T-helper 2 cell treated with Interferon-gamma antibody and Interleukin-4, amounts not matched to agents 5 μg/mL and 100 μg/mL, for 36 hours (primary cell): ENCODE measurements at regions not wholly inside any gene's neighbourhood (a gene's known extent, or its start where the extent isn't known, plus 50 kb on each side); places are given as distances from the start of the nearest gene placed in this dataset.

ENCODE experiments used
- DNase-seq: peaks from one replicate; pipeline ENCODE4 v3.0.0; 2021; ENCODE audit warnings: low spot score
- H3K27ac Mint-ChIP-seq: one replicate; pipeline ENCODE4 v1.8.0; 2021; ENCODE audit warnings: mild to moderate bottlenecking, mixed read lengths
- H3K27me3 Mint-ChIP-seq: one replicate; pipeline ENCODE4 v1.8.0; 2021; ENCODE audit warnings: low read depth, mixed read lengths
- H3K36me3 Mint-ChIP-seq: one replicate; pipeline ENCODE4 v1.8.0; 2021; ENCODE audit warnings: low read depth, mixed read lengths
- H3K4me1 Mint-ChIP-seq: one replicate; pipeline ENCODE4 v1.8.0; 2021; ENCODE audit warnings: low read depth, mixed read lengths
- H3K4me3 Mint-ChIP-seq: one replicate; pipeline ENCODE4 v1.8.0; 2022; ENCODE audit warnings: mild to moderate bottlenecking, moderate library complexity, mixed read lengths
- H3K9me3 Mint-ChIP-seq: one replicate; pipeline ENCODE4 v1.8.0; 2021; ENCODE audit warnings: mixed read lengths

DNA sequence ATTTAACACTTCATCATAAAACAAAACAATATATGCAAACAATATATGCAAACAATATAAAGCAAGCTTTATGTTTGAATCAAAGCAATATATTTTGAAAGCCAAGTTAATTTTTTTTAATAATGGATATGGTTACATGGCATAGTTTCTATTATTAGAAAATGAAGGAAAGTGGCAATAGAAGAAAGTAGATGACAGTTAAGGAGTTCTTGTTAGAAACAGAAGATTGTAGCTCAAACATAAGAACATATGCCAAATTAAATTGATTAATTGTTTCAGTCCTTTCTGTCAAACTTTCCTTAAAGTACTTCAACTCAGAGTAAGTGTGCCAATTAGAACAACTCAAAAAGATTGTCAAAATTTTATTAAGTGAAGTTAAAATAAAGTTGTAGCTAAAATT lies 1248.3 kb downstream of the SLC16A7 start:
- DNase-seq: no peak
- Mint-ChIP-seq H3K27me3 (no peaks in the 10 kb centered on the region), H3K9me3 (peaks cover 6% of the 10 kb centered on the region), H3K36me3 (no peaks in the 10 kb centered on the region), H3K27ac (no peak overlapping the region), H3K4me3 (no peak overlapping the region), H3K4me1 (no peaks in the 10 kb centered on the region)

DNA sequence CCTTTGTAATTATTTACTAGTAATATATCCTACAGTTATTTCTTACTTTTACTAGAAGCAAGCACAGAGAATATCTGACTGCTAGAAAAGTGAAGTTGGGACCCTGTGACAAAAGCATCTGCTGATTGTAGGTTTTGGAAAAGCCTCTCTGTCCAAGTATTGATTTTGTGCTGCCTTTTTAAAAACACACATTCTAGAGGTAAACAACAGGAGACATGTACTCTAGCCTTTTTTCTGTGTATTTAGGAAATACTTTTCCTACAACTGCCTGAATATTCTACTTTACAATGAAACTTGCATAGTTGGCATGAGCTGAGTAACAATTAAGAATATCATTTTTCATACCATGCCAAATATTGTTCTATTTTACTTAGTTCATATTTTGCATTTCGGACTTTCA lies 1249.0 kb downstream of the SLC16A7 start:
- H3K27me3 Mint-ChIP-seq: no peaks in the 10 kb centered on the region
- DNase-seq: no peak
- H3K36me3 Mint-ChIP-seq: no peaks in the 10 kb centered on the region
- H3K4me3 Mint-ChIP-seq: no peak overlapping the region
- H3K9me3 Mint-ChIP-seq: peaks cover 1% of the 10 kb centered on the region
- H3K27ac Mint-ChIP-seq: no peak overlapping the region
- no peaks in the 10 kb centered on the region for H3K4me1 Mint-ChIP-seq

DNA sequence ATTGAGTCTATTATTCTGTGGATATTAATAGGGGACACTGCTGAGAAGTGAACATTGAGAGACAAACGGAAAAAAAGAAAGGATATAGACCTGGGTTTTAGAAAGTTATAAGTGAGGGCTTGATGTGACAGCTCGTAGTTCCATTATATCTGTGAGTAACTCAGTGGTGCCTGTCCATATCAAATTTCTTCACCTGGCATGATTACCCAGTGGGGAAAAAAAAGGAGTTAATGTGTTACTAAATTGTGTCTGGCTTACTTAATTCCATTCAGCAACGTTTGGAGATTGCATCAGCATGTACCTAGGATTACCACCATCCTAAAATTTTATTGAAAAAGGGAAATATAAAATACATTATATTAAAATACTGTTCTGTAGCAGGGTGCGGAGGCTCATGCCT lies 1249.9 kb downstream of the SLC16A7 start:
- Mint-ChIP-seq H3K27me3 (no peaks in the 10 kb centered on the region), H3K4me1 (no peaks in the 10 kb centered on the region)

DNA sequence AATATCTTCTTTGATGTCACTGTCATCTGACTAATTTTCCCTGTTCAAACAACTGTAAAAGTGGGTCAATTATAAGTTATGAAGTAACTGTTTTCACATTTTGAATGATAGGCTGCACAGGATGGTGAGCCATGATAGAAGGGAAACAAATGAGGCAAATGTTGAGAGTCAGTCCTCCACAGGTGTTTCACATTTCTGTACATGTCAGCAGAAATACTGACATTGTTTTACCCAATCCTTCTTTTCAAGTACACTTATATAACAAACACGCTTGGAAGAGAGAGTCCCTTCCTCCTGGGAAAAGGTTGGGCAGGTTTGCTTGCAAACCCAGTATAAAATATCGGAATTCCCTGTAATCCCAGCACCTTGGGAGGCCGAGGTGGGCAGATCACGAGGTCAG lies 1251.5 kb downstream of the SLC16A7 start:
- no peak for DNase-seq
- Mint-ChIP-seq H3K27ac (no peak overlapping the region), H3K36me3 (no peaks in the 10 kb centered on the region), H3K9me3 (peaks cover 6% of the 10 kb centered on the region), H3K4me3 (no peak overlapping the region), H3K27me3 (no peaks in the 10 kb centered on the region), H3K4me1 (no peaks in the 10 kb centered on the region)

More for the DNA sequence above, 1249.9 kb downstream of the SLC16A7 start:
- Mint-ChIP-seq H3K9me3 (no peaks in the 10 kb centered on the region), H3K27ac (no peak overlapping the region), H3K4me3 (no peak overlapping the region), H3K36me3 (no peaks in the 10 kb centered on the region)
- no peak for DNase-seq

- H3K36me3 Mint-ChIP-seq: no peaks in the 10 kb centered on the region
- no peak overlapping the region for H3K4me3 Mint-ChIP-seq
- H3K9me3 Mint-ChIP-seq: peaks cover 6% of the 10 kb centered on the region
Measured at GRCh38 chr12:60849723-60850122, 1253.9 kb downstream of the SLC16A7 start.

GRCh38 chr12:60853407-60853806 lies 1257.6 kb downstream of the SLC16A7 start:
- no peak for DNase-seq
- H3K27me3 Mint-ChIP-seq: no peaks in the 10 kb centered on the region
- no peak overlapping the region for H3K27ac Mint-ChIP-seq
- peaks cover 6% of the 10 kb centered on the region for H3K9me3 Mint-ChIP-seq
- no peaks in the 10 kb centered on the region for H3K36me3 Mint-ChIP-seq
- no peak overlapping the region for H3K4me3 Mint-ChIP-seq
- no peaks in the 10 kb centered on the region for H3K4me1 Mint-ChIP-seq

More at GRCh38 chr12:60849723-60850122, 1253.9 kb downstream of the SLC16A7 start:
- Mint-ChIP-seq H3K4me1 (no peaks in the 10 kb centered on the region), H3K27ac (no peak overlapping the region), H3K27me3 (no peaks in the 10 kb centered on the region)
- DNase-seq: no peak

DNA sequence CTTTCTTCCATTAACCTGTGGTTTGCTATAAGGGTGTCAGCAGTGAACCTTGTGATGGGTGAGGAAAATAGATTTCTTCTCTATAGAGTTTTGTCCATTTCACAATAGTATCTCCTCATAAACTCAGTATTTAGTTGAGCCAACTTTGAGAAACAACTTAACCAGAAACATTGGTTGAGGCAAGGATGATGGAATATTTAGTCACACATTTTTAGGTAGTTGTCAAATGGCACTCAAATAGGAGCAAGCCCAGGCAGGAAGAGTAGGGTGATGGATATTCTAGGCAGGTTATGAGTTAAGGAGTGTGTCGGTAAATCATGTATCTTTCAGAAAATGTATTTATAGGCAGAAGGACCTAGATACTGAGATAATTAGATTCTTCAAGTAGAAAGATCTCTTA lies 1267.6 kb downstream of the SLC16A7 start:
- H3K27me3 Mint-ChIP-seq: no peaks in the 10 kb centered on the region
- no peaks in the 10 kb centered on the region for H3K4me1 Mint-ChIP-seq
- peaks cover 4% of the 10 kb centered on the region for H3K9me3 Mint-ChIP-seq
- no peak for DNase-seq
- H3K27ac Mint-ChIP-seq: no peak overlapping the region
- no peak overlapping the region for H3K4me3 Mint-ChIP-seq
- H3K36me3 Mint-ChIP-seq: no peaks in the 10 kb centered on the region

GRCh38 chr12:60872219-60872618 lies 1276.4 kb downstream of the SLC16A7 start:
- no peak for DNase-seq
- Mint-ChIP-seq H3K4me3 (no peak overlapping the region), H3K36me3 (no peaks in the 10 kb centered on the region), H3K27ac (no peak overlapping the region), H3K27me3 (no peaks in the 10 kb centered on the region), H3K9me3 (peaks cover 9% of the 10 kb centered on the region), H3K4me1 (no peaks in the 10 kb centered on the region)

GRCh38 chr12:60872850-60873713 lies 1277.3 kb downstream of the SLC16A7 start:
- no peak overlapping the region for H3K27ac Mint-ChIP-seq
- H3K9me3 Mint-ChIP-seq: peaks cover 9% of the 10 kb centered on the region
- H3K27me3 Mint-ChIP-seq: no peaks in the 10 kb centered on the region
- H3K36me3 Mint-ChIP-seq: no peaks in the 10 kb centered on the region
- no peaks in the 10 kb centered on the region for H3K4me1 Mint-ChIP-seq
- no peak for DNase-seq
- no peak overlapping the region for H3K4me3 Mint-ChIP-seq

GRCh38 chr12:60874091-60874490 lies 1278.3 kb downstream of the SLC16A7 start:
- Mint-ChIP-seq H3K27ac (no peak overlapping the region), H3K4me1 (no peaks in the 10 kb centered on the region), H3K27me3 (no peaks in the 10 kb centered on the region), H3K4me3 (no peak overlapping the region), H3K36me3 (no peaks in the 10 kb centered on the region), H3K9me3 (peaks cover 9% of the 10 kb centered on the region)
- DNase-seq: no peak

- Mint-ChIP-seq H3K27ac (no peak overlapping the region), H3K4me1 (no peaks in the 10 kb centered on the region), H3K36me3 (no peaks in the 10 kb centered on the region), H3K27me3 (no peaks in the 10 kb centered on the region), H3K4me3 (no peak overlapping the region), H3K9me3 (no peaks in the 10 kb centered on the region)
- no peak for DNase-seq
Measured at GRCh38 chr12:60920841-60921495, 1325.1 kb downstream of the SLC16A7 start.

DNA sequence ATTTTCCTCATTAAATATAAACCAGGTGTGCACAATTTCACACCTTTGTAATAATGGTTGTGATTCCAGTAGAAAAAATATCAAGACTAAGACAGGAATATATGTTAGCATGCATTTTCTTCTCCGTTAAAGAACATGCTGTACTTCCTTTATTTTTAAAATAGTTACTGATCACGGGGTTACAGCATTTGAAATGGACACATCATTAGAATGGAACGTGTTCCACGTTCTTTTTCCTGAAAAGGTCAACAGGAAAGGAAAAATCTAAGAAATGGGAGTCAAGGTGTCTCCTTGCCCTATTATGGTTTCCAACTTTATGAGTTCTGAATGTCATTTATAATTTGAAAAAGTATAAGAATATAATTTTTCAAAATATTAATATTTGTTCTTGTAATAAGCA lies 1325.7 kb downstream of the SLC16A7 start:
- Mint-ChIP-seq H3K4me3 (no peak overlapping the region), H3K27ac (no peak overlapping the region), H3K4me1 (no peaks in the 10 kb centered on the region), H3K27me3 (no peaks in the 10 kb centered on the region), H3K9me3 (no peaks in the 10 kb centered on the region), H3K36me3 (no peaks in the 10 kb centered on the region)
- DNase-seq: no peak

DNA sequence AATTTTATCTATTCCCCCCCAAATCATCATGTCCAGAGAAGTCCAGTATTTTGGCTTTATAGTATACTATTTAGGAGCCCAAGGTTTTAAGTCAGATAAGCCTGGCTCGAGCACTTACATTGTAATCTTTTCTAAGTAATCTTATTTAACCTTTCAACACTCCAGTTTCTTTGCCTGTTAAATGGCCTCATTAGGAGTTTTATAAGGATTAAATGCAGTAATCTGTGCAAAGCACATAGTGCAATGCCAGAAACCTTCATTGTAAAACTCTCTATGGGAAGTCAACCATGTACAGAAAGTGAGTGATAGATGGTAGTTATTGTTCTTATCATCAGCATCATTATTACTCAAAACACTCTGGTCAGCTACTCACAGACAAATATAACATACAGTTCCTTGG lies 1330.4 kb downstream of the SLC16A7 start:
- Mint-ChIP-seq H3K27ac (no peak overlapping the region), H3K36me3 (no peaks in the 10 kb centered on the region), H3K9me3 (peaks cover 8% of the 10 kb centered on the region), H3K4me3 (no peak overlapping the region), H3K27me3 (no peaks in the 10 kb centered on the region), H3K4me1 (no peaks in the 10 kb centered on the region)
- DNase-seq: no peak

- peaks cover 24% of the 10 kb centered on the region for H3K9me3 Mint-ChIP-seq
- DNase-seq: no peak
- no peaks in the 10 kb centered on the region for H3K4me1 Mint-ChIP-seq
- H3K4me3 Mint-ChIP-seq: no peak overlapping the region
- no peaks in the 10 kb centered on the region for H3K27me3 Mint-ChIP-seq
- no peak overlapping the region for H3K27ac Mint-ChIP-seq
- no peaks in the 10 kb centered on the region for H3K36me3 Mint-ChIP-seq
Measured at GRCh38 chr12:60930151-60930550, 1330.1 kb upstream of the USP15 start.
